Lower leg skin (tissue), 3 donors: ENCODE measurements at regions not wholly inside any gene's neighbourhood (a gene's known extent, or its start where the extent isn't known, plus 50 kb on each side); places are given as distances from the start of the nearest gene placed in this dataset.
"Not testable (repeated sequence)": the region's sequence is repeated elsewhere in the genome, so short reads cannot be mapped to it uniquely, and the experiment has no call there.

Source experiments
- CTCF ChIP-seq, 3 donors: fragments of 450-650 bp; IDR thresholded peaks; one replicate each; pipeline ENCODE4 v1.5.1; 2016; ENCODE audit warnings: antibody characterized with exemption in 3 of 3, mild to moderate bottlenecking in 3 of 3, moderate library complexity in 2 of 3
- POLR2A ChIP-seq, 2 donors: fragments of 450-650 bp; IDR thresholded peaks; one replicate each; pipeline ENCODE4 v1.6.1; 2016 to 2017; ENCODE audit warnings: antibody characterized with exemption in 2 of 2, mild to moderate bottlenecking in 1 of 2, moderate library complexity in 1 of 2

- TF ChIP-seq CTCF, POLR2A (IDR thresholded peaks at IDR 0.05): not testable (repeated sequence)
These were observed 313.7 kb upstream of the AMOT start for GRCh38 chrX:113154315-113154714.
